ENCODE measurements at regions not wholly inside any gene's neighbourhood (a gene's known extent, or its start where the extent isn't known, plus 50 kb on each side); places are given as distances from the start of the nearest gene placed in this dataset.

DNA sequence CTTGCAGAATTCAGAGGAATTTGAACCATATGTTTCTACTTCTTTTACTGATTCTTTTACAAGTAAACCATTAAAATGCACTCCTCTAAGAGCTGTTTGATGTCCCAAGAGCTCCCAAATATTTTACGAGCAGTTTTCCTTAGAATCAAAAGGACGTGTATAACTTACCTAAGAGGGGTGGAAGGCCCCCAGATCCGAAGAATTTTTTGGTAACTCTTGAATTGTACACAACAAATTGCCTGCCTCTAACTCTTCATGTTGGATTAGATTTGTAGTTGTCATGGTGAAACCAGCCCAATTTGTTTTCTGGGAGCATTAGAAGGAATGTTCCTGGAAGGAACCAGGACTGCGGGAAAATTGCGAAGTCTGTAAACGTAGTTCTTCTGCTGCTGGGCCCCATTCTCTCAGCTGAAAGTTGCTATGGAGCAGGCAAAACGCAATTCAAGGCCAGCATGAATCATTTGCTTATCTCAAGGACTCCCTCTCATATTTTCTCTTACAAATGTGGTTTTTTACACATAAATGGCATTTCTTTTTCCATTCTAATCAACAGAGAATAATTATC is 124.8 kb upstream of the TMEM72 start:
- TF ChIP-seq CREB1 (IDR thresholded peaks at IDR 0.05; ENCODE audit: low read depth) (no peak), EP300 (IDR thresholded peaks at IDR 0.05; ENCODE audit: borderline replicate concordance) (no peak), TEAD4 (IDR thresholded peaks at IDR 0.05) (no peak), TCF12 (IDR thresholded peaks at IDR 0.05; ENCODE audit: low read depth) (no peak), CEBPB (IDR thresholded peaks at IDR 0.05) (no peak)
